ENCODE measurements at regions not wholly inside any gene's neighbourhood (a gene's known extent, or its start where the extent isn't known, plus 50 kb on each side); places are given as distances from the start of the nearest gene placed in this dataset. TPM values are rescaled to one million over a fixed set of nuclear protein-coding genes. Genes with fewer than 3 reads are reported as not detected.
"Not testable (repeated sequence)": the region's sequence is repeated elsewhere in the genome, so short reads cannot be mapped to it uniquely, and the experiment has no call there.

DNA sequence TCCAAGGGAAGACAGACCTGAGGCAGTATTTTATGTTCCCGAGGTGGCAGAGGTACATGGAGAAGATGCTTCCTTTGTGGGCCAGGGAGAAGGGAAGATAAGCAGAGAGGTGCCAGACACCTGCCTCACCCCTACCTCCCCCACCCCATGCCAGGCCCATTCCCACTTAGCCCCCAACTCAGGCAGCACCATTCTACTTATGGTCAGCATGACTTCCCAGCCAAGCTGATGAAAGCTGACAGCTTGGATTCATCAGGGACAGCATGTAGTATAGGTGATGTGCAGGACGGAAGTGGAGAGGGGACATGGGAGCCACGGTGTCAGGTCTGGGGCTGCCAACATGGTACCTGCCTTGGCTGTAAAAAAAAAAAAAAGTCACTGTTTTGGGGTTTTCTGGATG, 57.5 kb upstream of the CSPG4 start:
- Histone ChIP-seq H3K4me3 (no peak overlapping the region), H3K9me3 (no peaks in the 10 kb centered on the region), H3K27me3 (no peaks in the 10 kb centered on the region), H3K4me1 (no peaks in the 10 kb centered on the region), H3K36me3 (no peaks in the 10 kb centered on the region), H3K27ac (no peak overlapping the region)
- intact Hi-C loops (cut with DNase I) = no loop called here
- TF ChIP-seq POLR2AphosphoS5 (IDR thresholded peaks at IDR 0.05; ENCODE audit: insufficient read depth in 1 of 2, low read depth in 1 of 2) = no peak
- TF ChIP-seq, protein P1, sequence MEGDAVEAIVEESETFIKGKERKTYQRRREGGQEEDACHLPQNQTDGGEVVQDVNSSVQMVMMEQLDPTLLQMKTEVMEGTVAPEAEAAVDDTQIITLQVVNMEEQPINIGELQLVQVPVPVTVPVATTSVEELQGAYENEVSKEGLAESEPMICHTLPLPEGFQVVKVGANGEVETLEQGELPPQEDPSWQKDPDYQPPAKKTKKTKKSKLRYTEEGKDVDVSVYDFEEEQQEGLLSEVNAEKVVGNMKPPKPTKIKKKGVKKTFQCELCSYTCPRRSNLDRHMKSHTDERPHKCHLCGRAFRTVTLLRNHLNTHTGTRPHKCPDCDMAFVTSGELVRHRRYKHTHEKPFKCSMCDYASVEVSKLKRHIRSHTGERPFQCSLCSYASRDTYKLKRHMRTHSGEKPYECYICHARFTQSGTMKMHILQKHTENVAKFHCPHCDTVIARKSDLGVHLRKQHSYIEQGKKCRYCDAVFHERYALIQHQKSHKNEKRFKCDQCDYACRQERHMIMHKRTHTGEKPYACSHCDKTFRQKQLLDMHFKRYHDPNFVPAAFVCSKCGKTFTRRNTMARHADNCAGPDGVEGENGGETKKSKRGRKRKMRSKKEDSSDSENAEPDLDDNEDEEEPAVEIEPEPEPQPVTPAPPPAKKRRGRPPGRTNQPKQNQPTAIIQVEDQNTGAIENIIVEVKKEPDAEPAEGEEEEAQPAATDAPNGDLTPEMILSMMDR (IDR thresholded peaks at IDR 0.05) = no peak
- no peak for TF ChIP-seq POLR2A (IDR thresholded peaks at IDR 0.05)
- no peak for DNase-seq (ENCODE audit: extremely low spot score in 2 of 2)

DNA sequence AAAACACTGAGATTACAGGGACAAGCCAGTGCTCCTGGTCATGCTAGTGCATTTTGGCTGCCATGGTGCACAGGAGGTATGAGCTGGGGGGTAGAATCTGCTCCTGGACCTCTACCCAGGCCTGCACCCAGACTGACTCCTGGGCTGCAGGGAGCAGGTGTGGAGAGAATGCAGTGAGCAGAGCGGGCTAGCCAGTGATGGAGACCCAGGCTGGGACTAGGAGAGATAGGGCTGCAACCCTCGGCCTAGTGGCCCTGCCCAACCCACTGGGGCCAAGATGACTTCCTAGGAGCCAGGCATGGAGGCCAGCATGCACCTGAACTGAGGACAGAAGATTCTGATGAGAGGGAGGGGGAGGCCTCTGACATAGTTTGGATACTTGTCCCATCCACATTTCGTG, 55.9 kb upstream of the CSPG4 start:
- H3K27me3 ChIP-seq; H3K27ac ChIP-seq; H3K9me3 ChIP-seq; intact Hi-C loops (cut with DNase I); H3K4me3 ChIP-seq; H3K4me1 ChIP-seq; H3K36me3 ChIP-seq: not testable (repeated sequence)
- peak in 1 of 2 donors; percentile 37 for DNase-seq (ENCODE audit: extremely low spot score in 2 of 2)

DNA sequence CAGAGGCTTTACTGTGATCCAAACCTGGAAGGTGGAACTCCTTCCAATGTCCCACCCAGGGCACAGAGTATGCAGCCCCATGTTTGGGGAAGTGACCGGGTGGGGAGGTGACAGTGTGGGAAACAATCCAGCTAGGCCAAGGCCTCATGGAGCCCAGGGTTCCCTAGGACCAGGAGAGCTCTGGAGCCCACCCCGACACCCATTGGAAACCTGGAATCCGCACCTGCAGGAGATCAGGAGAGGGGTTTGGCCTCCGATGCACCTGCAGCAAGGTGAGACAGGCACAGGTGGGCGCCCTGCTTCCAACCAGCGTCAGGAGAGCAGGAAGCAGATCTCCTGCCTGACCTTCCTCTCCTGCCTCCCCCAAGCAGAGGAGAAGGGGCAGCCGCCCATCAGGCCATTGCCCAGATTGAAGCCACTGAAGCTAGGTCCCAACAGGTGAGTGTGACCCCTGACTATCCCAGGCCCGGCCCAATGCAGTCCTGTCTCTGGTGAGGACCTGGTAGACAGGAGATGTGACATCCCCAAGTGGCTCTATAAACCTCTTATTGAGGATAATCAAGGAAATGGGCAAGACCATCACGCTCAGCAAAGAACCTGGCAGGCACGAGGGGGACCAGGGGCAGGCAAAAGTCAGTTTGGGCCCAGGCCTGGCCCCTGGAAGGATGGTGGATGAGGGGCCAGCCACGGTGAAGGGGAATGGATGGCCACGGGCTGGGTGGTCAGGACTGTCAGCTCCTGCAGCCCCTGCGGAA, 53.1 kb upstream of the CSPG4 start:
- intact Hi-C loops (cut with DNase I) = not testable (repeated sequence)
- peak in 1 of 2 donors; percentile 49 for DNase-seq (ENCODE audit: extremely low spot score in 2 of 2)

DNA sequence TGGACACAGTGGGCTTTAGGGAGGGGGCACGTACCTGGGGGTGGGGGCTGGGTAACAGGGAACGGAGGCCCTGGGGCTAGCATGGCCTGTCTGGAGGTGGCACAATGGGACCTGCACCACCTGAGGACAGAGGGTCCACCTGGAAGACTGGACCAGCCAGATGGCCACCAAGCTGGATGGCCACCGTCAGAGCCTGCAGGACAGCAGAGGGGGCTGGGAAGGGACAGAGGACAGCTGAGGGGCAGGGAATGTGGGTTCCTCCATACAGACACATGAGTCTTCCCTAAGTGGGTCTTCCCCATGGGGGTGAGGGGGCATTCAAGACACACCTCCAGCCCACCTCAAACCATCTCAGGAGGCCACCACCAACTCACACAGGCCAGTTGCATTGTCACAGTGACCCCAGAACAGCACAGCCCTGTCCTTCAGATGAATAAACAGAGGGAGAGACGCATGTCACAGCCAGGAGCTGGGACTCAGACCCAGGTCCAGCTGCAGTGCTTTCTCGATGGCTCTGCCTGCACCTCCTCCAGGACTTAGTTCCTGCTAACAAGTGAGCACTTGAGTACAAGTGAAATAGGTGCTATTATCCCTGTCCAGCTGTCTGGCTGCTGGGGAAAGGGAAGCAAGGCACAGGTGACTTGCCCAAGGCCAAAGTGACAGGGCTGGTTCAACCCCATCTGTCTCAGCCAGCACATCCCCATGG, 52.4 kb upstream of the CSPG4 start:
- intact Hi-C loops (cut with DNase I); H3K27me3 ChIP-seq: not testable (repeated sequence)

More for the DNA sequence above, 53.1 kb upstream of the CSPG4 start:
- not testable (repeated sequence) for H3K4me1 ChIP-seq, H3K27ac ChIP-seq, H3K4me3 ChIP-seq, H3K36me3 ChIP-seq, H3K27me3 ChIP-seq, H3K9me3 ChIP-seq

DNA sequence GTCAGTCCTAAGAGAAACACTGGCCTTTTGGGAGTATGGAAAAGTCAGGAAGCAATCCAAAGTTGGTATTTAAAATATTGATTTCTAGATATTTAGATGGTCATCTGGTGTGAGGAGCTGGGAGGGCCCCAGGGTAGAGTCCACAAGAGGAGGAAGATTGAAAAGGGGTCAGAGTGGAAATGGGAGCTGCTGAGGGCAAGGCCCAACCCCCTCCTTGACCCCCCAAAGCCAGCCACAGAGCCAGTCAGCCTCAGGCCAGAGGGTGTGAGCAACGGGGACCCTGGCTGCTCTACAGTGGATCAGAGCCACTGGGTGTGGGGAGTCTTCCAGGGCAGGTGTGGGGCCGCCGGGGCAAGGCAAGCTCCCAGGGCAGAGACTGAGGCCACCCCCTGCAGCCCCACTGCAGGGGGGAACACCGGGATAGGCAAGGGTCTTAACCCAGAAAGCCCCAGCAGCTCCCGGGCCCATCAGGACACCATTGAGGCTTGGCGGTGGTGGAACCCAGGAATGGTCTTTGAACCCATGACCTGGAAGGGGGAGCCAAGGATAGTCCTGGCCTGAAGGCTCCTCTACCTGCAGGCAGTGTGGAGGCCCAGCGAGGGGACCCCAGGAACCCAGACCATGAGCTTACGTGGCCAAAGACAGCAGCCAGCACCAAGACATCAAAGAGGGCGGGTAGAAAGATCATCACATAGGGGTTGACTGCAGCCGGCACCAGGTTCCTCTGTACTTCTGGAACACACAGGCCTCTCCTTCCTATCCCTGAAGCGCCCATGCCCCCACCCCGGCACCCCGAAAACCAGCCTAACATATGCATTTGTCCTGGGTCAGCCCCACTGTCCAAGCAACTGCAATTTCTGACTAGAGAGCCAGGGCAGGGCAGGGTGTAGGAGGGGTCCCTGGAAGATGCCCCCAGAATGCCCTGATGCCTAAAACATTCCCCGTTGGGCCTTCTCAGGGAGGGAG, 51.3 kb upstream of the CSPG4 start:
- H3K27me3 ChIP-seq; H3K4me3 ChIP-seq; H3K9me3 ChIP-seq; H3K36me3 ChIP-seq; H3K27ac ChIP-seq; intact Hi-C loops (cut with DNase I); H3K4me1 ChIP-seq; DNase-seq (ENCODE audit: extremely low spot score in 2 of 2): not testable (repeated sequence)

More for the DNA sequence above, 52.4 kb upstream of the CSPG4 start:
- not testable (repeated sequence) for H3K36me3 ChIP-seq, H3K9me3 ChIP-seq, H3K27ac ChIP-seq, H3K4me1 ChIP-seq, H3K4me3 ChIP-seq
- DNase-seq (ENCODE audit: extremely low spot score in 2 of 2) = peak in 1 of 2 donors; percentile 62

DNA sequence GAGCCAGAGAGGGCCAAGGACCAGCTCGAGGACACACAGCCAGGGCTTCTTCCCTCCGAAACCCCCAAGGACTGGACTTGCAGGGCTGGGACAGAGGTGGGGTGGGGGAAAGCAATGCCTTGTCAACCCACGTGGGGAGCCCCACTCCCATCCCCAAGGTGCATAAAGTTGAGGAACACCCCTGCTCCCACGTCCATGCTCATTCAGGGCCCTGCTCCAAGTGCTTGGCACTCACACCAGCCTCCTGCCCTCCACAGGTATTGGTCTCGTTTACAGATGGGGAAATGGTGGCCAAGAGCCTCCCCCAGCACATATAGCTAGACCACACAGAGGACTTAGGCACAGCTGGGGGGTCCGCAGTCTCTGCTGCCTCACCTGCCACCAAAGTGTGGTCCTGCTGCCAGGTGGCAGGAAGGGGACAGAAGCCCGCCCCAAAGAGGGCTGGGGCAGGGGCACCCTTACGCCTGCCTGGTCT, 50.5 kb upstream of the CSPG4 start:
- H3K27me3 ChIP-seq = no peaks in the 10 kb centered on the region
- no peak for TF ChIP-seq POLR2AphosphoS5 (IDR thresholded peaks at IDR 0.05; ENCODE audit: insufficient read depth in 1 of 2, low read depth in 1 of 2)
- TF ChIP-seq POLR2A (IDR thresholded peaks at IDR 0.05) = no peak
- TF ChIP-seq, protein P1 (IDR thresholded peaks at IDR 0.05) = no peak
- H3K36me3 ChIP-seq = no peaks in the 10 kb centered on the region
- peaks cover 6% of the 10 kb centered on the region for H3K4me1 ChIP-seq
- intact Hi-C loops (cut with DNase I) = no loop called here
- H3K27ac ChIP-seq = no peak overlapping the region
- H3K9me3 ChIP-seq = no peaks in the 10 kb centered on the region
- no peak for DNase-seq (ENCODE audit: extremely low spot score in 2 of 2)
- no peak overlapping the region for H3K4me3 ChIP-seq

Small RNA genes lying in the stretch of these regions (small RNA-seq; reads per million reads assigned to genes)
- not detected for gene RN7SL319P
